ENCODE measurements at regions not wholly inside any gene's neighbourhood (a gene's known extent, or its start where the extent isn't known, plus 50 kb on each side); places are given as distances from the start of the nearest gene placed in this dataset.

- no peak for DNase-seq (ENCODE audit: low read depth, low spot score)
- Histone ChIP-seq H3K9me3 (ENCODE audit: low read depth, low read length) (no peaks in the 10 kb centered on the region), H3K9ac (ENCODE audit: insufficient read length) (no peak overlapping the region), H3K4me3 (no peak overlapping the region), H3K36me3 (ENCODE audit: insufficient read depth, low read length) (no peaks in the 10 kb centered on the region), H3K27ac (no peak overlapping the region)
- TF ChIP-seq FOXP2 (optimal IDR thresholded peaks at IDR 0.05; ENCODE audit: control extremely low read depth, extremely low read length, insufficient read depth) (no peak), POLR2AphosphoS5 (IDR thresholded peaks at IDR 0.05; ENCODE audit: borderline replicate concordance, low read depth, low read length) (no peak), EZH2 (IDR thresholded peaks at IDR 0.05) (no peak)
These were observed 269.1 kb upstream of the ARID1B start for GRCh38 chr6:156508126-156508525.

- no peak for DNase-seq (ENCODE audit: low read depth, low spot score)
- TF ChIP-seq FOXP2 (optimal IDR thresholded peaks at IDR 0.05; ENCODE audit: control extremely low read depth, extremely low read length, insufficient read depth) (no peak), EZH2 (IDR thresholded peaks at IDR 0.05) (no peak), POLR2AphosphoS5 (IDR thresholded peaks at IDR 0.05; ENCODE audit: borderline replicate concordance, low read depth, low read length) (no peak)
- Histone ChIP-seq H3K4me3 (no peak overlapping the region), H3K9ac (ENCODE audit: insufficient read length) (no peak overlapping the region), H3K36me3 (ENCODE audit: insufficient read depth, low read length) (no peaks in the 10 kb centered on the region), H3K27ac (no peak overlapping the region), H3K9me3 (ENCODE audit: low read depth, low read length) (no peaks in the 10 kb centered on the region)
These were observed 269.5 kb upstream of the ARID1B start for GRCh38 chr6:156507656-156508055.

GRCh38 chr6:156507106-156507505 is 270.1 kb upstream of the ARID1B start:
- H3K27ac ChIP-seq, result no peak overlapping the region
- no peak overlapping the region for H3K9ac ChIP-seq (ENCODE audit: insufficient read length)
- H3K36me3 ChIP-seq (ENCODE audit: insufficient read depth, low read length), result no peaks in the 10 kb centered on the region
- TF ChIP-seq EZH2 (IDR thresholded peaks at IDR 0.05) (no peak), POLR2AphosphoS5 (IDR thresholded peaks at IDR 0.05; ENCODE audit: borderline replicate concordance, low read depth, low read length) (no peak), FOXP2 (optimal IDR thresholded peaks at IDR 0.05; ENCODE audit: control extremely low read depth, extremely low read length, insufficient read depth) (no peak)
- no peak for DNase-seq (ENCODE audit: low read depth, low spot score)
- H3K4me3 ChIP-seq, result no peak overlapping the region
- H3K9me3 ChIP-seq (ENCODE audit: low read depth, low read length), result no peaks in the 10 kb centered on the region

- no peak overlapping the region for H3K4me3 ChIP-seq
- TF ChIP-seq FOXP2 (optimal IDR thresholded peaks at IDR 0.05; ENCODE audit: control extremely low read depth, extremely low read length, insufficient read depth), result no peak
- TF ChIP-seq EZH2 (IDR thresholded peaks at IDR 0.05), result no peak
- TF ChIP-seq POLR2AphosphoS5 (IDR thresholded peaks at IDR 0.05; ENCODE audit: borderline replicate concordance, low read depth, low read length), result no peak
- H3K36me3 ChIP-seq (ENCODE audit: insufficient read depth, low read length), result no peaks in the 10 kb centered on the region
- no peak overlapping the region for H3K27ac ChIP-seq
- no peaks in the 10 kb centered on the region for H3K9me3 ChIP-seq (ENCODE audit: low read depth, low read length)
- no peak for DNase-seq (ENCODE audit: low read depth, low spot score)
- no peak overlapping the region for H3K9ac ChIP-seq (ENCODE audit: insufficient read length)
These were observed 274.1 kb upstream of the ARID1B start for GRCh38 chr6:156502969-156503504.

GRCh38 chr6:156497618-156498017 is 279.6 kb upstream of the ARID1B start:
- Histone ChIP-seq H3K36me3 (ENCODE audit: insufficient read depth, low read length) (no peaks in the 10 kb centered on the region), H3K9me3 (ENCODE audit: low read depth, low read length) (no peaks in the 10 kb centered on the region), H3K9ac (ENCODE audit: insufficient read length) (no peak overlapping the region), H3K4me3 (no peak overlapping the region), H3K27ac (no peak overlapping the region)
- no peak for TF ChIP-seq FOXP2 (optimal IDR thresholded peaks at IDR 0.05; ENCODE audit: control extremely low read depth, extremely low read length, insufficient read depth)
- no peak for TF ChIP-seq POLR2AphosphoS5 (IDR thresholded peaks at IDR 0.05; ENCODE audit: borderline replicate concordance, low read depth, low read length)
- no peak for TF ChIP-seq EZH2 (IDR thresholded peaks at IDR 0.05)
- DNase-seq (ENCODE audit: low read depth, low spot score), result no peak

GRCh38 chr6:156487877-156488276 is 289.3 kb upstream of the ARID1B start:
- DNase-seq (ENCODE audit: low read depth, low spot score), result no peak
- TF ChIP-seq POLR2AphosphoS5 (IDR thresholded peaks at IDR 0.05; ENCODE audit: borderline replicate concordance, low read depth, low read length) (no peak), EZH2 (IDR thresholded peaks at IDR 0.05) (no peak), FOXP2 (optimal IDR thresholded peaks at IDR 0.05; ENCODE audit: control extremely low read depth, extremely low read length, insufficient read depth) (no peak)

GRCh38 chr6:156485150-156485549 is 292.0 kb upstream of the ARID1B start:
- no peak overlapping the region for H3K4me3 ChIP-seq
- TF ChIP-seq FOXP2 (optimal IDR thresholded peaks at IDR 0.05; ENCODE audit: control extremely low read depth, extremely low read length, insufficient read depth) (no peak), EZH2 (IDR thresholded peaks at IDR 0.05) (no peak), POLR2AphosphoS5 (IDR thresholded peaks at IDR 0.05; ENCODE audit: borderline replicate concordance, low read depth, low read length) (no peak)
- H3K9me3 ChIP-seq (ENCODE audit: low read depth, low read length), result no peaks in the 10 kb centered on the region
- DNase-seq (ENCODE audit: low read depth, low spot score), result no peak
- H3K9ac ChIP-seq (ENCODE audit: insufficient read length), result no peak overlapping the region
- H3K36me3 ChIP-seq (ENCODE audit: insufficient read depth, low read length), result no peaks in the 10 kb centered on the region
- no peak overlapping the region for H3K27ac ChIP-seq

More at GRCh38 chr6:156487877-156488276, 289.3 kb upstream of the ARID1B start:
- Histone ChIP-seq H3K36me3 (ENCODE audit: insufficient read depth, low read length) (no peaks in the 10 kb centered on the region), H3K9ac (ENCODE audit: insufficient read length) (no peak overlapping the region), H3K9me3 (ENCODE audit: low read depth, low read length) (no peaks in the 10 kb centered on the region), H3K4me3 (no peak overlapping the region), H3K27ac (no peak overlapping the region)

GRCh38 chr6:156474507-156475120 is 302.6 kb upstream of the ARID1B start:
- Histone ChIP-seq H3K27ac (no peak overlapping the region), H3K36me3 (ENCODE audit: insufficient read depth, low read length) (no peaks in the 10 kb centered on the region), H3K9me3 (ENCODE audit: low read depth, low read length) (no peaks in the 10 kb centered on the region), H3K9ac (ENCODE audit: insufficient read length) (no peak overlapping the region), H3K4me3 (no peak overlapping the region)
- DNase-seq (ENCODE audit: low read depth, low spot score), result no peak
- TF ChIP-seq EZH2 (IDR thresholded peaks at IDR 0.05) (no peak), POLR2AphosphoS5 (IDR thresholded peaks at IDR 0.05; ENCODE audit: borderline replicate concordance, low read depth, low read length) (no peak), FOXP2 (optimal IDR thresholded peaks at IDR 0.05; ENCODE audit: control extremely low read depth, extremely low read length, insufficient read depth) (no peak)

All from SK-N-MC (cell line).